ENCODE measurements at regions not wholly inside any gene's neighbourhood (a gene's known extent, or its start where the extent isn't known, plus 50 kb on each side); places are given as distances from the start of the nearest gene placed in this dataset.

GRCh38 chr13:22375151-22375550, 704.3 kb downstream of the FGF9 start:
- TF ChIP-seq ZNF462 (CRISPR knock-in tag; IDR thresholded peaks at IDR 0.05), result no peak
- TF ChIP-seq REST (IDR thresholded peaks at IDR 0.05; ENCODE audit: unreplicated experiment), result no peak
- TF ChIP-seq CTCF (conservative IDR thresholded peaks at IDR 0.05; ENCODE audit: low read depth in 2 of 2), result no peak
- TF ChIP-seq EZH2phosphoT487 (IDR thresholded peaks at IDR 0.05; ENCODE audit: unreplicated experiment), result no peak
- TF ChIP-seq POLR2AphosphoS5 (IDR thresholded peaks at IDR 0.05; ENCODE audit: low read depth), result no peak

Measured in GM23338 (cell line).